ENCODE measurements at regions not wholly inside any gene's neighbourhood (a gene's known extent, or its start where the extent isn't known, plus 50 kb on each side); places are given as distances from the start of the nearest gene placed in this dataset.

DNA sequence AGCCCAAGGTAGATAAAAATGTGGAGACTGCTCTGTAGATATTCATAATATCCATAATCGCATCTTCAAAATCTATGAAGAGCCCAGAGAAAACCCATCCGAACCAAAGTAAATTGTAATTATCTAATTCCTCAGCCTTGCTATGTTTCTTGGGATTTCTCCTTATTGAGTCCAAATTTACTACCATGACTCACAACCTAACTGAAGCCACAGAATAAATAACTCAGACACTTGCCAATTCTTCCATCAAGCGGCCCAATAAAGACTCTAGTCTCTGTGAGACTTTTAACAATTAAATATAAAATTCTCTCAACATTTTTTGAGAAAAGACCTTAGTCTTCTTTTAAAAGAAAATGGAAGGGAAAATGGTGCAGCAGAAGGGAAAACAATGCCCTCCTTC is 409.8 kb downstream of the DAD1 start:
- no peak for TF ChIP-seq TAF1 (IDR thresholded peaks at IDR 0.05; ENCODE audit: borderline replicate concordance, insufficient read depth, low read length)
- TF ChIP-seq POLR2AphosphoS5 (IDR thresholded peaks at IDR 0.05; ENCODE audit: low read depth, low read length): no peak
- no peak for TF ChIP-seq SIN3A (IDR thresholded peaks at IDR 0.05; ENCODE audit: borderline replicate concordance, insufficient read depth, low read length)

Measured in PFSK-1 (cell line).